HG03442 (cell line): ENCODE measurements at regions not wholly inside any gene's neighbourhood (a gene's known extent, or its start where the extent isn't known, plus 50 kb on each side); places are given as distances from the start of the nearest gene placed in this dataset.

ENCODE experiments used
- ATAC-seq: cut with Tn5 transposase; IDR thresholded peaks from one replicate; pipeline ENCODE4 v1.9.1; 2021; ENCODE audit warnings: mild to moderate bottlenecking, moderate library complexity; ENCODE audit not compliant: unreplicated experiment

- no peak for ATAC-seq
These were observed 331.8 kb upstream of the ROBO1 start for GRCh38 chr3:80099559-80100066.

GRCh38 chr3:80097674-80098073 is 329.9 kb upstream of the ROBO1 start:
- no peak for ATAC-seq

GRCh38 chr3:80096909-80097308 is 329.1 kb upstream of the ROBO1 start:
- no peak for ATAC-seq

DNA sequence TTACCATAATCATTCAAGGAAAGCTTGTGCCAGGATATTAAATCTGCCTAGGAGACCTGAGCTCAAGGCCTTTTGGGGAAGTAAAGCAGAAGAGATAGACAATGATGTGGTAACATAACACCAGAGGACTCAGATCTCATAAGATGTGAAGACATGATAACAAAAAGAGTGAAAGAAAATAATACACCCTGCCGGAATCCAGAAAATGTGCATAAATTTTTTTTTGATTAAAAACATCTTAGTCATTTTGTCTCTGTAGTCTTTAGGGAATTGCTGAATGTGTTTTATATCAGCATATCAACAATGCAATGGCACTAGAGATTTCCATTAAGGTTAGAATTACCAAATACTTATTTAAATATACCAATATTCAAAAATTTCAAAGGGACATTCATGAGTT is 326.8 kb upstream of the ROBO1 start:
- no peak for ATAC-seq

DNA sequence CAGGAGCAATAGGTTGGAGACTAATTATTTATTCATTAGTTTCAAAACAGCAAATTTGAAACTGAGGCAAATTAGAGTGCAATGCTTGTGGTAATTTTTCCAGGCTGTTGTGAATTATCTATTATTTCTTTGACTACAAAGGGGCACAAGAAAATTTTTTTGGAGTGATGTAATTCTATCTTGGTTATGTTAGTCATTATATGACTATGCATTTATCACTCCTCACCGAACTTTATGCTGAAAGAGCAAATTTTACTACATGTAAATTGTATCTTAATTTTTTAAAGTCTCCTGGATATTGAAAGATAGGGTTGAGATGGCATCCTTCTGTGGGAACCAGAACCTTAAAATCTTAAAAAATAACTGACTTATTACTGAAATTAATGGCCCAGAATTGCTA is 320.0 kb upstream of the ROBO1 start:
- no peak for ATAC-seq

GRCh38 chr3:80086426-80086825 is 318.6 kb upstream of the ROBO1 start:
- ATAC-seq: no peak

DNA sequence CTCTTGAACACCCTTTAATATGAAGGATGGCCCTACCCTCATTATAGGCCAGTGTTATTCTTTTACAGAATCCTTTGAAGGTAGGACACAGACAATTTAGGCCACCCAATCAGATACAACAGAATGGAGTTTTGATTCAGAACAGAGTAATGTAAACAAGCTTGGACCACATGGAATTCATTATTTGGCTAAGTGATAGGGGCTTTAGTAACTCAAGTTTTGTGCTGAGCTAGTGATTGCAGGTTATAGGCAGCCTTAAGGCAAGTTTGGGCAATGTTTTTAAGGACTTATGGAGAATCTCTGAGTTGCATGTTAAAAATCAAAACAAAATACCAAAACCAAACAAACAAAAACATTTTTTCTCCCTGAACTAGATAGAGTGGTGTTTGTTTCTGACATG is 312.1 kb upstream of the ROBO1 start:
- ATAC-seq: no peak

- ATAC-seq: no peak
These were observed 300.7 kb upstream of the ROBO1 start for GRCh38 chr3:80068459-80068858.

GRCh38 chr3:80063535-80063934 is 295.7 kb upstream of the ROBO1 start:
- no peak for ATAC-seq

DNA sequence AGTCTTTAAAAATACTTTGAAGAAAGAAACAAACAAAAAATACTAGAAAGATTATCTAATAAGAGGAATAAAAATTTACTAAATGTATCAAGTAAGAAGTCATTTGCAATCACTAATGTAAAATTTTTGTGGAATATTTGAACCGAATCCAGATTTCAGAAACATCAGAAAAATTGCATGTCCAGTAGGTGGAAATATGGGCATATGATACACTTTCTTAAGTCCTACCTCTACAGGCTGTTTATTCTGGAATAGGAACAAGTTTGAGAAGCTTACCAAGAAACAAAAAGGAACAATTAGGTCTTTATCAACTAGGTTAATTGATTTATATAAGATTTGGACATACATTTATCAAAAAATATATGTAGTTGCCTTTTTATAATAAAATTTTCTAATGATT is 292.9 kb upstream of the ROBO1 start:
- no peak for ATAC-seq

DNA sequence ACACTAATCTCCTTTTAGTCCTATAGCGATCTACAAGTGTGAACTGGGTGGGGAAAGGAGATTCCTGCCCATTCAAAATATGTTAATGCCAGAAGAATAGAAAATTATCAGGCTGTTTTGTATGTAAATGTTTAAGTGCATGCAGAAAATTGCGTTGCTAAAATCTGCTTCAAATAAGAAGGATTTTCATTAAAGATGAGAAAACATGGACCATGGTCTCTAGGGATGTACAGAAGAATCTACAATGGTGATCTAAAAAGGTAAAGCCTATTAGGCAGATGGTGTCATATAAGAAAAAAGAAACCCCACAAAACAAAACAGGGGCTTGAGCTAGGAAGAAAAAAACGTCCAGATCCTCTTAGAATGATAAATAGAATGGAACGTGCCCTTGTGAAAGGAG is 287.5 kb upstream of the ROBO1 start:
- no peak for ATAC-seq

DNA sequence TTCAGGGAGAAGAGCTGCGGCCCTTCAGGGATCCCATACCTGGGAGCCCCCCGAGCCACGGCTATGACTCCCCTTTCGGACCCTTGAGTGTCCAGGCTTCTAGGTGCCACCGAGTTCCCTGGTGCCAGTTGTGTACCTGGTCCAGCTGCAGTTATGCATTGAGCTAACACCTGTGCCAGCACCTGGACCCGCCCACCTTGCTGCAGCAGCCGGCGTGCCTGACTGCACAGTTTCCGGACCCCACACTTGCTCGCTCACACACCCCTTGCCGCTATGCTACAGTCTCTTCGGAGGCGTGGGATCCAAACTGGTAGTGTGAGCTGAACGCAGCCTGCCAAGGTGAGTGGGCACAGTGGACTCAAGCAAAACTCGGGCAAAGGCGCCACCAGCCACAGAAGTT is 284.5 kb upstream of the ROBO1 start:
- ATAC-seq: no peak

DNA sequence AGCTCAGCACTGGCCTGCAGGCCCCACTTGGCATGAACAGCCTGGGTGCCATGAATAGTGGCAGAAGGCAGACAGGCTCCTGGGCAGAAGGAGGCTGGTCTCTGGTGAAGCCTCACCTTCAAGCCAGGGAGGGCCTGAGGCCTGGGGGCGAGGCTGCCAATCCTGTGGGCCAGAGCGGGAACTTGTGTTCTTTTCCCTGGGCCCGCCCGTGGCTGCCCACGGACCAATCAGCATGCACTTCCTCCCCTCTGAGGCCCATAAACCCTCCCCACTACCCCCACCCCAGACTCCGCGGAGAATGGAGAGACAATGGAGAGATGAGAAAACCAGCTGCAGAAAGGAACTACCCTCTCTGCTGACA is 283.8 kb upstream of the ROBO1 start:
- no peak for ATAC-seq

DNA sequence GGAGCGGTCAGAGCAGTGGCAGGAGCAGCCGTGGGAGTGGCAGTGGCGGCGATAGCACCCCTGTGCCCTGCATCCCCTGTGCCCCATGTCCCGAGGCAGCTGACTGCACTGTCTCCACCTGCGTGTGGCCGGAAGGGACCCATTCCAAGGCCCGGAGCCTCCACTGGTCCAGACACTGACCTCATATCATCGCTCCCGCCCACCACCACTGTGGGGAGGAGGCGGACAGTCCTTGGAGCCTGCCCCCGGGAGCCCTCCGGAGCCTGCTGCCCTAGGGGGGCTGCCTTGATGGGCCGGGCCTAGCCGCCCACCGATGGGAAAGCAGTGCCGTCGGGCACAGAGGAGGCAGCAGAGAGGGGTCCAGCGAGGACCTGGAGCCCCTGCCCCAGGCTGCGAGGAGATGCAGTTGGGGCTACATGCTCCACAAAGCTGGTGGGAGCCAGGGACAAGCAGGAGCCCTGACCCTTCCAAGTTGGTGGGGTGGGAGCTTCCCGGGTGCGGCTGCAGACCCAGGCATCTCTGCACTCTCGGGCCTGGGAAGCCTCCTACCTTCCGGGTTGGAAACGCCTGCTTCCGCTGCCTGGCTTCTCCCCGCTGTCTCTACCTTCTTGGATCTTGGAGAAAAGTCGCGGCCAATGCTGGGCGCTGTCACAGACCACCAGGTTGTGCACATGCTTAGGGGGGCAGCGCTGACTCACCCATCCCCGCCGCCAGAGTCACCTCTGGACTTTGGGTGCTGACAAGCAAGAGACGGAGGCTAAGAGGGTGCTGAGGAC is 283.2 kb upstream of the ROBO1 start:
- no peak for ATAC-seq

GRCh38 chr3:80043226-80043625 is 275.4 kb upstream of the ROBO1 start:
- no peak for ATAC-seq

GRCh38 chr3:80040067-80040466 is 272.3 kb upstream of the ROBO1 start:
- ATAC-seq: no peak

DNA sequence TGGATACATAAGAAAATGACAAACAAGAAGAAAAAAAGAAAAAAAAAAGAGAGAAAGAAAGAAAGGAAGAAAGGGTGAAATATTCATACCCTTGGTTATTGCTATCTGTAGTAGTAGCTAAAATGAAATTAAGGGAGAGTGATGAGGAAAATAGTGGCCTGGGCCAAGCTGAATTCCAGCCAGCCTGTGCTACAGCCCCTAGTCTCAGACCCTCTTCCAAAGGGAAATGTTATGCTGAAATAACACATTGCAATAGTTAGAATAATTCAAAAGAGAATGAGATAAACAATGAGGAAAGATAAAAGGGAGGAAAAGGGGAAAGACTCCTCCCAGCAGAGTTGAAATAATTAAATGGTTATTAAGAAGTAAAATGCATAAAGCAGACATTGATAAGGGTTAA is 268.4 kb upstream of the ROBO1 start:
- no peak for ATAC-seq

DNA sequence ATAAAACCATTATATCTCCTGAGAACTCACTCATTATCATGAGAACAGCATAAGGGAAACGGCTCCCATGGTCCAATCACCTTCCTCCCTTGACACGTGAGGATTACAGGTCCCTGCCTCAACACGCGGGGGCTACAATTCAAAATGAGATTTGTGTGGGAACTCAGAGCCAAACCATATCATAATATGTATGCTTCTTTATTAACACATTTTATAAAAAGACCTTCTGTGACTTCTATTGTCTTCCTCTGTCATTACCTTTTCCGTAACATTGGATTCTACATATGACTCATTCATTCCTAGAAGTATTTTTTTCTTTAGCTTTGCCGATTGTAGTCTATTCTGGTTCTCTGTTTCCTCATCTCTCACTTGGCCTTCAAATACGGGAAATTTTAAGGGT is 267.2 kb upstream of the ROBO1 start:
- no peak for ATAC-seq

DNA sequence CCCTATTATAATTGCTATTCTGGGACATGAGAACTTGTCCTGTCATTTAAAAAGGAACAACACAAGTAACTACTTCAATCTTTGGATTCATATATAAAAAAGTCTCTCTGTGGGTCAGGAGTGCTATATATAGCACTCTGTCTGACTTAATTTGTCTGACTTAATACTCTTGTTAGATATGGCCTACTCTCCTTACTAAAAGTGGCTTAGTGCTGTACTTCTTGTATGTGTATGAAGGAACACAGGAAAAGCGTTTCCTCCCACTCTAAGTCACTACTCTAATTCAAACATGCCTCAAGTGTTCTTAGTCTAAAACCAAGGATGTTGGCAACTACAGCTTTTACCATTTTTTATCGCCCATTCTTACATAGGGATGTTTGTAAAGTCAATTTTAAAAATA is 255.2 kb upstream of the ROBO1 start:
- ATAC-seq: no peak

DNA sequence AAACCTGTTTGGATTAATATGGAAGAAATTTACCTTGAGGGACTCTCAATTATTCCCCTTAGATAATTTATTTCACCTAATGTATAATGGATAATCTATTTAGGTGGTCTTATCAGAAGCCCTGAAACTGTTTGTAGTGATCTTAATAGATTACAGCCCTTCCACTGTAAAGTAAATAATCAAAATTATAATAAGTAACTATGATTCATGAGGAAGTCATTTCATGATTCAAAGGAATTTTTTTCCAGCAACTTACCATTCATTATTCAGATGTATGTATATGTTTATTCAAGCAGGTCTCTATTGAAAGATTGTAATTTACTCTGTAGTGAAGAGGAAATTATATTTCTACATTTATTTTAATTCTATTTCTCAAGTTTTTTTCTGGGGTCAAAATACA is 250.6 kb upstream of the ROBO1 start:
- no peak for ATAC-seq

DNA sequence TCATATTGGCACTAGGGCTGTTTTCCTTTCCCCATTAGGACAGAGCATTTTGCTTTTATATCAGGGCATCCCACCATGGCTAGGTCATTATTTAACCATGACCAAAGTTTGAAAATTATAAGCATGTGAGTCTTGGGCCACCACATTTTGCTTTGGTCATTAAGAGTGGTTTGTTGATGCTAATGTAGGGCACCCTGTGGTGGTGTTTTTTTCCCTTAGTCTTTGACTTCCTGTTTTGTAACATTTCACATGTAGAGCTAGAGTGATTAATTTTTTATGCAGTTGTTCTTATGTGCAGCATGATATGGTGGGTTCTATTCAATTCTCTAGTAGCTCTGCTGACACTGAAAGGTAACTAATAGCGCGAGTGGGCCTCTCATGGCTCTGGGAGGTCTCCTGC is 249.6 kb upstream of the ROBO1 start:
- no peak for ATAC-seq

DNA sequence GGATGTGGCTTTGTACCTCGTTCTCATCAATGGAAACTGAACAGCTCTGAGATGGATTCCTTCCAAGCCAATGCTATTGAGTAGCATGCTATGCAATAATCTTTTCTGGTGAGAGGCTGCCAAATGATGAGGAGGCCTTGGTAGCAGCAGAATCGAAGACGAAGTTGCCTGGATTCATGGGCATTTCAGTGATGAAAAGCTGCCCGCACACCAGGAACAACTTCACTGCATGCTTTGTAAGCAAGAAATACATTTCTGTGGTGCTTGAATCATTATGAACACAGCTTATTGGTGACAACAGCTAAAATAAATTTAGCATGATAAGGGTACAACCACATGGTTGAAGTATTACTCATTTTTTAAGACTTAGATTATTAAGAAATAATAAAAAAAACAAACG is 246.8 kb upstream of the ROBO1 start:
- ATAC-seq: no peak

DNA sequence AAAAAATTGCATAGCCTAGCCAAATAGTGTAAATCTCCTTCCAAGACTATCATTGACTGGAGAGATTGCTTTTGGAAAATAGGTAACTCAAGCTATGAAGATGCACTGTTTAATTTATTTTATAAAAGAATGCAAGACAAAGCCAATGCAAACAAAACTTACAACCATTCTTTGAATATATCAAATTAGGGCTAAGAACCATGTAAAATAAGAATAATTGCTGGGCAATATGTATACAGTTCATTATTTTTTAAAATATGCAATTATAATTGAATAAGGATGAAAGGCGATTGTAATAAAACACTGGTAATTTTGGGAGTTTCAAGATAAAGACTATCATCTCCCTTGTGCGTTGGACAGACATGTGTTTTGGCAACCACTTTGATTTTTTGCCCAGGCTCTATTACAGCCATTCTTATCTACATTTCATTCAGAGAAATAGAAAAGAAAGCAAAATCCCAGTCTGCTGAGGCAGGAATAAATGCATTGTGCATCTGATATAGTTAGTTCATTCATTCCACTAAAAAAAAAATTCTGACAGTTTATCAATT is 242.3 kb upstream of the ROBO1 start:
- no peak for ATAC-seq
